ENCODE measurements at regions not wholly inside any gene's neighbourhood (a gene's known extent, or its start where the extent isn't known, plus 50 kb on each side); places are given as distances from the start of the nearest gene placed in this dataset.

DNA sequence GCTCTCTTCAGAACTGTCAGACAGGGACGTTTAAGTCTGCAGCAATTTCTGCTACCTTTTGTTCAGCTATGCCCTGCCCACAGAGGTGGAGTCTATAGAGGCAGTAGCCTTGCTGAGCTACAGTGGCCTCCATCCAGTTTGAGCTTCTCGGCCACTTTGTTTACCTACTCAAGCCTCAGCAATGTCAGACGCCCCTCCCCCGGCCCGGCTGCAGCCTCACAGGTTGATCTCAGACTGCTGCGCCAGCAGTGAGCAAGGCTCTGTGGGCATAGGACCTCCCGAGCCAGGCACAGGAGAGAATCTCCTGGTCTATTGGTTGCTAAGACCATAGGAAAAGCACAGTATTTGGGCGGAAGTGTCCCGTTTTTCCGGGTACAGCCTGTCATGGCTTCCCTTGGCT is 89.9 kb upstream of the PDC start:
- no peak for DNase-seq

DNA sequence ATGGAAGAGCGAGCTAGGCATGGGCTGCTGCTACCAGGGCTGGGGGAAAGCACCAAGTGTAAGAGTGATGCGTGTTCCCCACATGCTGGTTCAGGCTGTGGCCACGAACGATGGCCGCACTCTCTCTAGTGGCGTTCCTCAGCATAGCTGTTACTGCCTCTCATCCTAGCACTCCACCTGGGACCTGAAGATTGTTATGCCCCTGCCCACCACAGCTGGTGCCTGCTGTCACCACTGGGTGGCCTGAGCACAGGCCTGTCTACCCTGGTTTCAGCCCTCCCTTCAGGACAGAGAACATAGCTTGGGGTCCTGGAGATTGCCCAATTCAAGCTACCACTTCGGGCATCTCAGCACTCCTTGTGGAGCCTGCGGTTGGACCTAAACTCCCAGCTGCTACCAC is 80.1 kb upstream of the PDC start:
- no peak for DNase-seq

DNA sequence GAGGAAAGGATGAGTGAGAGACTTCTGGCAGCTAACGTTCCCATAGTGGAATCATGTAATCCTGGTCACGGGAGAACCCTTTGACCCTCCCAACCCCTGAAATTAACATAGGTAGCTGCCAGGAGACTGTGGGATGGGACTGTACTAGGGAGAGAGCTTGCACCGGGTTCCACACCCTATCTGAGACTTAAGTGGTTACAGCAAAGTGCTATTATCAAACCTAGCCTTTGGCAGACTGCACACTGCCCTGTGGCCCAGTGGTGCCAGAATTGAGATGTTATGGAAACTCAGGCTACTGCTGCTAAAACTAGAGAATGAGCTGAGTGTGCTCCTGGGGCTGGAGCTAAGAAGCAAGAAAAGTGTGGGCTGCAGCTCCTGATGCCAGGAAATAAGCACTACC is 79.6 kb upstream of the PDC start:
- DNase-seq: no peak

DNA sequence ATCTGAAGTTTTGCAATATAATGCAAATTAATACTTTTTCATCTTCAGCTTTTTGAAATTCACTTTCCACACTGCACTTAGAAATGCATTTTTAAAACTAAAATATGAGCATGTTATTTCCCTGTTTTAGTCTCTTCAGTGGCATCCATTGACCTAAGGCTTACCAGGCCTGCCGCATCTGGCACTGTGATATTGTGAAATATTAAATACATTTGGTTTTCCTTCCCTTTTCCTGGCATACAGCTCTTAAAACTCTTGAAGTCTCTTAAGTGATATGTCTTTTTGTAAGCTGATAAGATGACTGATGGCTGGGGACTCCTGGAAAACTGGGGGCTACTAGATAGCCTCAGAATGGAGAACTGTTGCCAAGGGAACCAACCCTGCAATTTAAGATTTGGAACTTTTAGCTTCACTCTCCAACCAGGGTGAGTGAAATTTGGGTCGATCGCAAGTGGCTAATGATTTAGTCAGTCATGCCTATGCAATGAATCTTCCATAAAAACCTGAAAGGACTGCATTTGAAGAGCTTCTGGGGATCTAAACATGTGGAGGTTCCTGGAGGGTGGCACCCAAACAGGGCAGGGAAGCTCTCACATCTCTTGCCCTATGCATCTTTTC is 75.5 kb upstream of the PDC start:
- DNase-seq: no peak

DNA sequence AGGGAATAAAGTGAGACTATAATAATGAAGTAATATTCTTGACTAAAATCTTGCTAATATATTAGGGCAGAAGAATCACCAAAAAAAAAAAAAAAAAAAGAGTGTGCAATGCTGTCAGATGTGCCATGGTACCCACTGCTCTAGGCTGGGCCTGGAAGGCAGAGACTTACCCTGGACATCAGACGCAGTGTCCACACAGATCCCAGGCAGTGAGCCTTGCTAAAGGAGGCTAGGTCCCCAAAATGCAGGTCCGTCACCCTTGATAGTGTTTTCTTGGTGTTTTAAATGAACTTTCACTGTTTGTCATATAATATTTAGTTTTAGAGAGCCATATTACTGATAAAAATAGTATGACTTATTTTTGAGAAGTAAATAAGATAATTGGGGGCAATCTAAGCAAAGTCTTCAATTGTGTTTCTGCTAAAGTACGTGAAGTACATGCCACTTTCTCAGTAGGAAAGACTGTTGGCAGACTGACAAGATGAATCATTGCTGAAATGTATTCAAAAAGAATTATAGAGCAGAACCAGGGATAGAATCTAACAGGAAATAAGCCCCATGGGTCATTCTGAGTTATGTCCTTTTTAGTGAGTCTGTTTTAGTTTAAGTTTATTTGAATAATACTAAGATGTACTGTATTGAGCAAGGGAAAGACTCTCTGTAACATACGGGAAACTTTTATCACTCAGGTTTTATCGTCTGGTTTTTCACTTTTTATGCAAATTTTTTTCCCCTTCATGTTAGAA is 74.6 kb upstream of the PDC start:
- DNase-seq: peak; percentile 4

DNA sequence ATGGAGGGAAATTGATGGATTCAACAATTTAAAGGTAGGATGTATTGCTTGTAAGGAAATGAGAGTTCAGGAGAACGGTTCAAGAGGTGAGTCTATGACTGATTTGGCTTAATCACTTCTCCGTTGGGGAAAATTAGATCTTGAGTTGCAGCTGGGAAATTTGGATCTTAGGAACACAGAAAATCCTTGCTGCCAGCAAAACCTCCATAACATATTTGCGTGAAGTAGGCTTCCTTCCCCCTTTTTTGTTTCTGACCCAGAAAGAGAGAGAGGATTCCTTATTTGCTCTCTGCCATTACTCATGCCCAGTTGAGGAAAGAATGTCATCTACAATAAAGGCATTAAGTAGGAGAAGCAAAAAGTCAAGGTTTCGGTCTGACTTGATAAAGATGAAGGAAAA is 73.5 kb upstream of the PDC start:
- DNase-seq: no peak

DNA sequence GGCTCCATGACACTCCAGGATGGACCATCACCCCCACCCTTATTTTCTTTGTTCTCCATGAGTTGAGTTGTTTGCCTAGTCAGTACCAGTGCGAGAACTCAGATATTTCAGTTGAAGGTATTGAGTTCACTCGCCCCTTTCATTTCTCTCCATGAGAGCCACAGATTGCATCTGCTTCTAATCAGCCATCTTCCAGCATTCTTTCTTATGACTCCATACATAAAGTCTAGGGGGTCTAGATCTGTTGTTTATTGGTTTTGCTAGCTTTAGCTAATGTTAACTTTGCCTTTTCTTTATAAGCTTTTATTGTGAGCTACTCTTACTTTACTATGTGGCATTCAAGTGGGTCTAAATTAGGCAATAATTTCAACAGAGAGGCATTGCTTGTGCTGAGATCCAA is 71.6 kb upstream of the PDC start:
- DNase-seq: no peak

DNA sequence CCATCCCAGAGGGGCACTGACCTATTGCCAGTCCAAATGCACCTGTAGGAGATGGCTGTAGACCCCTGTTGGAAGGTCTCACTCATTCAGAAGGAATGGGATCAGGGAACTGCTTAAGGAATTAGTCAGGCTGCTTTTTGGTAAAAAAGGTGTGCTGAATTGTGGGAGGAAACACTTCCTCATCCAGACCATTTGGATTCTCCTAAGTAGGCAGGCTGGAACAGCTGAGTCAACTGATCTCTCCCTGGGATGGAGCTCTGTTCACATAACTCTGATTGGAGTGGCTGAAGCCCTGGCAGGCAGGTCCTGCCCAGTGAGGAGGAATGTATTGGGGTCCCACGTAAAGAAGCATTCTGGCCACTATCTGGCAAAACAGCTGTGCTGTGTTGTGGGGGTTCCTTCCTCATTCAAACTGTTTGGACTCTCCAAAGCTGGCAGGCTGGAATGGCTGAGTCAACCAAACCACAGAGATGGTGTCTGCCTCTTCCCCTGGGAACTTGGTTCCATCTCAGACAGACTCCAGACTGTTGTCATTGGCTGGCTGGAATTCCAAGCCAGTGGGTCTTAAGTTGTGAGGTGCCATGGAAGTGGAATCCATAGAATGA is 70.7 kb upstream of the PDC start:
- no peak for DNase-seq

DNA sequence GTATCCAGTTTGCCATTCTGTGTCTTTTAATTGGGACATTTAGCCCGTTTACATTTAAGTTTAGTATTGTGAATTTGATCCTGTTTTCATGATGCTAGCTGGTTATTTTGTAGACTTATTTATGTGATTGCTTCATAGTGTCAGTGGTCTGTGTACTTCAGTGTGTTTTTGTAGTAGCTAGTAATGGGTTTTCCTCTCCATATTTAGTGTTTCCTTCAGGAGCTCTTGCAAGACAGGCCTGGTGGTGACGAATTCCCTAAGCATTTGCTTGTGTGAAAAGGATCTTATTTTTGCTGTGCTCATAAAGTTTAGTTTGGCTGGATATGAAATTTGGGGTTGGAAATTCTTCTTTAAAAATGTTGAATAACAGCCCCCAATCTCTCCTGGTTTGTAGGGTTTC is 69.2 kb upstream of the PDC start:
- DNase-seq: no peak

DNA sequence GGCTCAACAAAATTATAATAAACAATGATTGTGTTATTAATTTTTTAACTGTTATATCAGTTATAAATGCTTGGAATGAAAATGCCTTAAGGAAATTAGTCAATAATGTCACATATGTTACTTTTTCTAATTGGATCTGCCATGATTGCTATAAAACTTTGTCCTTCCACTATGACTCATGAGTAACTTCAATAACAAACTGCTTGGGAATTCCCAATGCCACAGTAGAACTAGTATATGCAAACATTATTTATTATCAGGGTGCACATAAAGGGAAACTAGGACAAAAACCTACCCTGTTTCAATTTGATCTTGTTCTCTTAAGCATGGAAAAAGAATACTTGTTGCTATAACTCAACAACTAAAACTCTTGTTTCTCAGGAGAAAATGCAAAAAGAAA is 59.1 kb upstream of the PDC start:
- no peak for DNase-seq

DNA sequence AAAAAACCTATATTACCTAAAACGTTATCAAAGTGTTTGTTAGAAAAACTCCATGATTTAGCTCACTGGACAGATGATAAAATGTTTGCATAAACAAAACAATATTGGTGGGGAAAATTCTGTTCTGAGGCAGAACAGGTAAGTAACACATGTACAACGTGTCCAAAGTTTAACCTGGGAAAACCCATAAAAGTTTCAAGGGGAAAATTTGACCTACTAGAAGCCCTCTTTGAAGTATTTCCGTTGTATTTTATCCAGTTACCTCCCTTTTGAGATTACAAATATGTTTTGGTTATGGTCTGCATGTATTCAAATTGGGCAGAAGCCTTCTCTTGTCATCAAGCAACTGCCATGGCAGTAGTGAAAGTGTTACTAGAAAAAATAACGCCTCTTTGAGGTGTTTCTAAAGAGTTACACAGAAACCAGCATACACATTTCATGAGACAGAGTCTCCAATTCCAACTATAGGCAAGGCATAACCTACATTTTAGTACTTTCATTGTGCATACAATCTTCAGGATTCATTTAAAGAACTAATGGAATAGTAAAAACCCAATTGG is 58.0 kb upstream of the PDC start:
- no peak for DNase-seq

DNA sequence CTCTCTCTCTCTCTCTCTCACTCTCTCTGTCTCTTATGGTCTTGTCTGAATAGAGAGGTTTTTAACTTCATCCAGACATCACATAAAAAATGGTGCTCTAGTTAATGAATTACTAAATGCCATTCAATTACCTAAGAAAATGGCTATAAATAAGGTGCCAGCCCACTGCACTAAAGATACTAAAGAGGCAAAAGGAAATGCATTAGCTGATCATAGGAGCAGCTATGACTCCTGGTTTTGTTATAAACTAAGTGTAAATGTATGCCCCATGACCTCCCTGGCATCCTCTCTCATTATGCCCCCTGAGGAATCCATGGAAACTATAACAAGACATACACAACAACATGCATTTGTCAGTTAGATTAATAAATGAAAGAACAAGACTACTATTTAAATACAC is 57.5 kb upstream of the PDC start:
- no peak for DNase-seq

DNA sequence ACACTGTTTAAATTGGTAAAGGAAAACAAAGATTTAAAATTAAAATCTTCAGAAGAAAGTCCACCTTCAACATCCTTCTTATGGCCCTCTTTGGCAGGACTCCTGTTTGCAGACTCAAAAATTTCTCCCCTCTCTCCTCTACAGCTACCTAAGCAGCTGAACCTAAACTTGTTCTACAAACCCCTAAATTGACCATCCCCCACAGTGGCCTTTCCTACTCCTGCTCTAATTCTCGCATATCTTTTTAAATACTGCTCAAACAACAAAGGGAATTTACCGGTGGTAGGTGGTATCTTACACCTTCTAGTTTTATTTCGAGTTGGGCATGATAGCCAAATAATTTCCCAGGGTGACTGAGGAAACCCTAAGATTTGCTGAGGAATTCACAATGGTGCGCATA is 53.5 kb upstream of the PDC start:
- DNase-seq: no peak

DNA sequence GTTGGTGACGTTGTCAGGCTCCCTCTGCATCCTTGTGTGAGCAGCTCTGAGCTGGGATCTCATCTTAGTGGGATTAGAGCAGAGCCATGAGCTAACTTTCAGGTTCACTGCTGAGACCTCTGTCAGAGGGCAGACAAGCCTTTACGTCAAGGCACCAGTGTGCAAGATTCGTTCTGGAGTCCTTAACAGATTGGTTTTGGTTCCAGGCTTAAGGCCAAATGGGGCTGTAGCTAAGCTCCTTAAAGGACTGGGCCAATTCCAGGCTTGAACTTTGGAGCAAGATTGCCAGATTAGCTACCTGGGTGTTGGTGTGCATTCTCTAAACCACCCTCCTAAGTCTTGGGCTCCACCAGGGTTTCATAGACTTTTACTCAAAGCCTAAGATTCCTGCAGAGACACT is 52.6 kb upstream of the PDC start:
- no peak for DNase-seq

DNA sequence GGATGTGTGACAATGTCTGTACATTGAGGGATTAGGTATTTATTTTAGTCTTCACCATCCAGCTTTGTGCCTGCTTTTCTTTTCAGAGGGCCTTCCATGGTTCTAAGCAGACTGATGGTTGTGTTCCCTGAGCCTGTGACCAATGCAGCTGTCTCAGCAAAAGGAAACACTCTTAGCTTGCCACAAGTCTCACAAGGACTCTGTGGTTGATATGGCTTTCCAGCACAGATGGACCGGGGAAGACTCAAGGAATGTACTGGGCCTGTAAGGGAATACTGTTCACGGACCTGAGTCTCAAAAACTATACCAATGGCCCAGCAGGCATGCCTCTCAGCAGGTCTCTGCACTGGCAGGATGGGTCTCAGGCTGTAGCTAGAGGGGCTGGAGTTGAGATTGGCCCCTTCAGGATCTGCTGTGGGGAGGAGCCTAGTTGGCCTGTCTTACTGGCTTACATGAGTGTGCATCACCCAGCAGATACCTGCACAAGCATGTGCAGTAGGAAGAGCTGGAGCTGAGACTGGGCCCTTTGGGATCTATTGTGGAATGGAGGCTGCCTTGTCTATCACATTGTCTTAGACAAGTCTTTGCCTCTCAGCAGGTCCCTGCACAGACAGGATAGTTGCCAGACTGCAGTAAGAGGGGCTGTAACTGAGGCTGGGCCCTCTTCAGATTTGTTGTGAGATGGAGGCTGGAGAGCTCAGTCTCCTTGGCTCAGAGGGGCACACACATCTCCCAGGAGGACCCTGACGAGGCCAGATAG is 52.0 kb upstream of the PDC start:
- DNase-seq: no peak

DNA sequence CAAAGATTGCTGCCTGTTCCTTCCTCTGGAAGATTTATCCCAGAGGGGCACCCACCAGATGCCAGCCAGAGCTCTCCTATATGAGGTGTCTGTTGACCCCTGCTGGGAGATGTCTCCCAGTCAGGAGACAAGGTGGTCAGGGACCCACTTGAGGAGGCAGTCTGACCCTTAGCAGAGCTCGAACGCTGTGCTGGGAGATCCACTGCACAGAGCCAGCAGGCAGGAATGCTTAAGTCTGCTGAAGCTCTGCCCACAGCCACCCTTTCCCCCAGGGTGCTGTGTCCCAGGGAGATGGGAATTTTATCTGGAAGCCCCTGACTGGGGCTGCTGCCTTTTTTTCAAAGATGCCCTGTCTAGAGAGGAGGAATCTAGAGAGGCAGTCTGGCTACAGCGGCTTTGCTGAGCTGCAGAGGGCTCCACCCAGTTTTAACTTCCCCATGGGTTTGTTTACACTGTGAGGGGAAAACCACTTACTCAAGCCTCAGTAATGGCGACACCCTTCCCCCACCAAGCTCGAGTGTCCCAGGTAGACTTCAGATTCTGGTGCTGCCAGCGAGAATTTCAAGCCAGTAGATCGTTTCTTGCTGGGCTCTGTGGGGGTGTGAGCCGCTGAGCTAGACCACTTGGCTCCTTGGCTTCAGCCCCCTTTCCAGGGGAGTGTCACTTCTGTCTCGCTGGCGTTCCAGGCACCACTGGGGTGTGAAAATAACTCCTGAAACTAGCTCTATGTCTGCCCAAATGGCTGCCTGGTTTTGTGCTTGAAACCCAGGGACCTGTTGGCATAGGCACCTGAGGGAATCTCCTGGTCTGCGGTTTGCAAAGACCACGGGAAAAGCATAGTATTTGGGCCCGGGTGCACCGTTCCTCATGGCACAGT is 51.1 kb upstream of the PDC start:
- DNase-seq: no peak

Measured in COR-L47 (cell line).